ENCODE measurements at regions not wholly inside any gene's neighbourhood (a gene's known extent, or its start where the extent isn't known, plus 50 kb on each side); places are given as distances from the start of the nearest gene placed in this dataset.

DNA sequence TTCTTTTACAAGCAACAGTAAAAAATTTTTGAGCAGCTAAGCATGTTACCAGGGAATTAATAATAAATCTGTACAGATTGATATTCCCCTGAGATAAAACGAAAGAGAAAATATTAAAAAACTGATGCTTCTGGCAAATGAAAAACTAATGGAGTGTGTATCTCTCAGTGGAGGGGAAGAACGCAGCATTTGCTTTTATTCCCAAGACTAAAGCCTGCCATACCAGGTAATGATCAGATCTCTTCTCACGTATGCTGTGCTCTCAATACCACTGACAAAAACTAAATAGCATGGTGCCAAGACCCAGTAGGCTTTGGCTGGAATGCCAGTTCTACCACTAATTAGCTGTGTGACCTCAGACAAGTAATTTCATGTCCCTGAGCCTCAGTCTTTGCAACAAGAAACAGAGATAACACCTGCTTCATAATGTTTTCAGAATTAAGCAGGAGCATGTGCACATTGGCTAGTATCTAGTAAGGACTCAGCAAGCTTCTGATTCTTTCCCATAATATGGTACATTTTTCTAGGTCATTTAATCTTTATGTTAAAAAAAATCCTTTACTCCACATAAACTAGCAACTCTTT is 179.6 kb downstream of the CENPC start:
- TF ChIP-seq, protein P1, sequence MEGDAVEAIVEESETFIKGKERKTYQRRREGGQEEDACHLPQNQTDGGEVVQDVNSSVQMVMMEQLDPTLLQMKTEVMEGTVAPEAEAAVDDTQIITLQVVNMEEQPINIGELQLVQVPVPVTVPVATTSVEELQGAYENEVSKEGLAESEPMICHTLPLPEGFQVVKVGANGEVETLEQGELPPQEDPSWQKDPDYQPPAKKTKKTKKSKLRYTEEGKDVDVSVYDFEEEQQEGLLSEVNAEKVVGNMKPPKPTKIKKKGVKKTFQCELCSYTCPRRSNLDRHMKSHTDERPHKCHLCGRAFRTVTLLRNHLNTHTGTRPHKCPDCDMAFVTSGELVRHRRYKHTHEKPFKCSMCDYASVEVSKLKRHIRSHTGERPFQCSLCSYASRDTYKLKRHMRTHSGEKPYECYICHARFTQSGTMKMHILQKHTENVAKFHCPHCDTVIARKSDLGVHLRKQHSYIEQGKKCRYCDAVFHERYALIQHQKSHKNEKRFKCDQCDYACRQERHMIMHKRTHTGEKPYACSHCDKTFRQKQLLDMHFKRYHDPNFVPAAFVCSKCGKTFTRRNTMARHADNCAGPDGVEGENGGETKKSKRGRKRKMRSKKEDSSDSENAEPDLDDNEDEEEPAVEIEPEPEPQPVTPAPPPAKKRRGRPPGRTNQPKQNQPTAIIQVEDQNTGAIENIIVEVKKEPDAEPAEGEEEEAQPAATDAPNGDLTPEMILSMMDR (IDR thresholded peaks at IDR 0.05; ENCODE audit: insufficient read depth, low read length) = no peak
- TF ChIP-seq POLR2AphosphoS5 (IDR thresholded peaks at IDR 0.05; ENCODE audit: low read depth) = no peak

All from HL-60 (cell line).